Liver (tissue), 8 donors: ENCODE measurements at regions not wholly inside any gene's neighbourhood (a gene's known extent, or its start where the extent isn't known, plus 50 kb on each side); places are given as distances from the start of the nearest gene placed in this dataset.

Experiments used
- DNase-seq: peaks from one replicate; pipeline ENCODE4 v3.0.0-alpha.2; 2017; ENCODE audit warnings: low spot score
- H3K27ac ChIP-seq, 2 donors: one replicate each; pipeline ENCODE4 v1.7.0; 2013; ENCODE audit warnings: inconsistent platforms in 2 of 2, low read length in 2 of 2, control low read depth in 1 of 2, low read depth in 1 of 2, mild to moderate bottlenecking in 1 of 2
- H3K27me3 ChIP-seq, 4 donors: one replicate each; pipeline versions ENCODE4 v1.6.1 to v1.7.0; 2013; ENCODE audit warnings: low read length in 3 of 4, inconsistent platforms in 1 of 4, mild to moderate bottlenecking in 1 of 4, moderate library complexity in 1 of 4; ENCODE audit not compliant: control insufficient read depth in 4 of 4, insufficient read depth in 4 of 4
- H3K36me3 ChIP-seq, 4 donors: one replicate each; pipeline versions ENCODE4 v1.6.1 to v1.7.0; 2013; ENCODE audit warnings: low read length in 3 of 4, mild to moderate bottlenecking in 3 of 4, low read depth in 1 of 4, moderate library complexity in 1 of 4; ENCODE audit not compliant: control insufficient read depth in 4 of 4, insufficient read depth in 3 of 4
- H3K4me1 ChIP-seq, 4 donors: one replicate each; pipeline versions ENCODE4 v1.6.1 to v1.7.0; 2013; ENCODE audit warnings: low read length in 3 of 4, mild to moderate bottlenecking in 3 of 4, moderate library complexity in 1 of 4; ENCODE audit not compliant: control insufficient read depth in 4 of 4, insufficient read depth in 4 of 4
- H3K4me3 ChIP-seq, 3 donors: one replicate each; pipeline versions ENCODE4 v1.6.1 to v1.7.0; 2013; ENCODE audit warnings: low read length in 3 of 3, control low read depth in 1 of 3, low read depth in 1 of 3, mild to moderate bottlenecking in 1 of 3
- H3K9ac ChIP-seq, 2 donors: one replicate each; pipeline ENCODE4 v1.7.0; 2013; ENCODE audit warnings: low read length in 2 of 2, mild to moderate bottlenecking in 2 of 2, moderate library complexity in 2 of 2, control low read depth in 1 of 2, low read depth in 1 of 2
- H3K9me3 ChIP-seq, 4 donors: one replicate each; pipeline versions ENCODE4 v1.6.1 to v1.7.0; 2013; ENCODE audit warnings: low read length in 3 of 4; ENCODE audit not compliant: control insufficient read depth in 4 of 4
- CTCF ChIP-seq: fragments of 150-350 bp; IDR thresholded peaks from 2 replicates; pipeline ENCODE4 v1.5.1; 2017; ENCODE audit warnings: improper control_type of control experiment, low read depth, low read length; ENCODE audit not compliant: missing input control
- FOXA1 ChIP-seq: IDR thresholded peaks from 2 replicates; pipeline ENCODE4 v1.6.1; 2016; ENCODE audit warnings: antibody characterized with exemption
- FOXA2 ChIP-seq: IDR thresholded peaks from 2 replicates; pipeline ENCODE4 v1.6.1; 2016; ENCODE audit warnings: antibody characterized with exemption
- GABPA ChIP-seq, 2 donors: IDR thresholded peaks in 1 of 2; conservative IDR thresholded peaks in 1 of 2; 2 replicates each; pipeline ENCODE4 v1.6.1; 2016; ENCODE audit warnings: antibody characterized with exemption in 2 of 2, mild to moderate bottlenecking in 1 of 2, moderate library complexity in 1 of 2
- HNF4A ChIP-seq, 2 donors: conservative IDR thresholded peaks; 2 replicates each; pipeline ENCODE4 v1.6.1; 2016; ENCODE audit warnings: antibody characterized with exemption in 2 of 2, mild to moderate bottlenecking in 2 of 2
- HNF4G ChIP-seq: IDR thresholded peaks from 2 replicates; pipeline ENCODE4 v1.6.1; 2016; ENCODE audit warnings: antibody characterized with exemption
- JUND ChIP-seq, 2 donors: IDR thresholded peaks; 2 replicates each; pipeline ENCODE4 v1.6.1; 2016; ENCODE audit warnings: antibody characterized with exemption in 2 of 2
- NR2F2 ChIP-seq: IDR thresholded peaks from 2 replicates; pipeline ENCODE4 v1.6.1; 2016; ENCODE audit warnings: antibody characterized with exemption
- RAD21 ChIP-seq, 2 donors: IDR thresholded peaks; 2 replicates each; pipeline ENCODE4 v1.6.1; 2016; ENCODE audit warnings: antibody characterized with exemption in 2 of 2, mild to moderate bottlenecking in 2 of 2
- REST ChIP-seq: IDR thresholded peaks from 2 replicates; pipeline ENCODE4 v1.6.1; 2016; ENCODE audit warnings: antibody characterized with exemption, mild to moderate bottlenecking
- SP1 ChIP-seq: IDR thresholded peaks from 2 replicates; pipeline ENCODE4 v1.6.1; 2018; ENCODE audit warnings: antibody characterized with exemption, mild to moderate bottlenecking
- YY1 ChIP-seq: IDR thresholded peaks from 2 replicates; pipeline ENCODE4 v1.6.1; 2016; ENCODE audit warnings: antibody characterized with exemption, mild to moderate bottlenecking
- WGBS: extraction: QIAGEN DNeasy Blood & Tissue Kit; methylation state at CpG from one replicate; pipeline ENCODE4 v1.1.7; 2013; 5-methylcytosine and 5-hydroxymethylcytosine counted together
- donor health status: healthy.
- donor health status: healthy.
- donor health status: healthy.
- donor health status: healthy.
- donor health status: healthy.

GRCh38 chr1:221827307-221827642 lies 85.4 kb upstream of the DUSP10 start:
- H3K27me3 ChIP-seq: no peaks in the 10 kb centered on the region
- H3K9me3 ChIP-seq: no peaks in the 10 kb centered on the region
- no peaks in the 10 kb centered on the region for H3K36me3 ChIP-seq
- DNase-seq: no peak
- no peak overlapping the region for H3K9ac ChIP-seq
- no peak for TF ChIP-seq SP1
- WGBS: 85% methylated on average over 1 of the region's 1 CpG
- H3K27ac ChIP-seq: no peak overlapping the region
- no peaks in the 10 kb centered on the region for H3K4me1 ChIP-seq
- no peak overlapping the region for H3K4me3 ChIP-seq

GRCh38 chr1:221824909-221825308 lies 83.0 kb upstream of the DUSP10 start:
- 90% methylated on average over 1 of the region's 1 CpG for WGBS
- no peak overlapping the region for H3K4me3 ChIP-seq
- H3K9ac ChIP-seq: no peak overlapping the region
- no peaks in the 10 kb centered on the region for H3K36me3 ChIP-seq
- TF ChIP-seq HNF4A (conservative IDR thresholded peaks at IDR 0.05): no peak
- no peak for TF ChIP-seq FOXA2
- TF ChIP-seq REST: no peak
- no peak for TF ChIP-seq GABPA (IDR thresholded peaks at IDR 0.05 in 1 of 2, conservative IDR thresholded peaks at IDR 0.05 in 1 of 2)
- TF ChIP-seq YY1: no peak
- TF ChIP-seq SP1: no peak
- TF ChIP-seq FOXA1: no peak
- TF ChIP-seq HNF4G: no peak
- no peak for TF ChIP-seq NR2F2
- TF ChIP-seq RAD21 (IDR thresholded peaks at IDR 0.05): no peak
- no peak for TF ChIP-seq CTCF
- H3K9me3 ChIP-seq: no peaks in the 10 kb centered on the region
- no peak overlapping the region for H3K27ac ChIP-seq
- no peak for DNase-seq
- H3K4me1 ChIP-seq: no peaks in the 10 kb centered on the region
- no peaks in the 10 kb centered on the region for H3K27me3 ChIP-seq

- WGBS: 98% methylated on average over 2 of the region's 2 CpGs
- Histone ChIP-seq H3K9me3 (no peaks in the 10 kb centered on the region), H3K4me3 (no peak overlapping the region), H3K27me3 (no peaks in the 10 kb centered on the region), H3K27ac (no peak overlapping the region), H3K4me1 (no peaks in the 10 kb centered on the region), H3K36me3 (no peaks in the 10 kb centered on the region), H3K9ac (no peak overlapping the region)
- no peak for DNase-seq
- TF ChIP-seq YY1: no peak
- TF ChIP-seq REST: no peak
- no peak for TF ChIP-seq JUND (IDR thresholded peaks at IDR 0.05)
These were observed 82.1 kb upstream of the DUSP10 start for GRCh38 chr1:221824025-221824424.
